ENCODE measurements at regions not wholly inside any gene's neighbourhood (a gene's known extent, or its start where the extent isn't known, plus 50 kb on each side); places are given as distances from the start of the nearest gene placed in this dataset.

- no peak for TF ChIP-seq POLR2AphosphoS5 (IDR thresholded peaks at IDR 0.05; ENCODE audit: low read depth, low read length)
- TF ChIP-seq REST (IDR thresholded peaks at IDR 0.05; ENCODE audit: insufficient read depth in 1 of 2, low read depth in 2 of 2, low read length in 2 of 2): no peak
Observed at GRCh38 chr11:11738370-11738769, 103.4 kb upstream of the USP47 start.
